ENCODE measurements at regions not wholly inside any gene's neighbourhood (a gene's known extent, or its start where the extent isn't known, plus 50 kb on each side); places are given as distances from the start of the nearest gene placed in this dataset.
A peak's percentile ranks its signal among the peaks of the same experiment; 100 is the strongest.

DNA sequence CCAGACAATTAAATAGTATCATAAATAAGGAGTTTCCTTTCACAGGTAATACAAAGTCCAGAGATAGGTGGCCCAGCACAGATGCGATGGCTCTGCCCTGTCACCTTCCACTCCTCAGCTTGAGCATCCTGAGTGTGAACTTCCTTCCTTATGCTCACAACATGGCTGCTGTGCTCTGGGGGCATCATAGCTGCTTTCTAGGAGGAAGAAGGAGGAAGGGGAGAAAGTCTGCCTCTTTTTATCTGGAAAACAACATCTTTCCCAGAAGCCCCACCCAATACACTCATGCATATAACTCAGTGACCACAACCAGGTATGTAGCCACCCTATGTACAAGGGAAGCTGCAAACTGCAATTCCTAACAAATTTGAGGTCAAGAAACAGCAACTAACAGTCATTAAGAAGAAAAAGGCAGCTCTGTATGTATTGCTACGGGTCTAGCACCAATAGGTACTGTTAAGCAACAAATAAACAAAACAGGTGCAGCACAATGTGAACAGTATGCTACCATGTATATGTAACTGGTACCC lies 201.2 kb upstream of the UBL3 start:
- Mint-ChIP-seq H3K27ac (peak overlapping the region; percentile 58; the same call in 1 of the 2 replicates), H3K36me3 (peaks cover 8% of the 10 kb centered on the region), H3K27me3 (ENCODE audit: low read depth) (peaks cover 5% of the 10 kb centered on the region; the same call in 1 of the 2 replicates), H3K9me3 (peaks cover 21% of the 10 kb centered on the region), H3K4me1 (peaks cover 30% of the 10 kb centered on the region), H3K4me3 (no peak overlapping the region; the same call in 1 of the 2 replicates)
- DNase-seq (ENCODE audit: low spot score) (no peak), ATAC-seq (peak; percentile 5; the same call in 1 of the 2 replicates)
- CTCF ChIA-PET, result interaction anchor here (0.7 to 1.5 kb wide), 9 partner anchors 27 to 280 kb away, joined by 3 to 7 read pairs (median 4); no protein-coding TSS in a partner anchor
- TF ChIP-seq NFATC4 (CRISPR knock-in tag; IDR thresholded peaks at IDR 0.05) (no peak), ATF1 (CRISPR knock-in tag; IDR thresholded peaks at IDR 0.05) (no peak), RORB (CRISPR knock-in tag; IDR thresholded peaks at IDR 0.05) (no peak), SOX15 (CRISPR knock-in tag; IDR thresholded peaks at IDR 0.05) (no peak), FOXJ3 (CRISPR knock-in tag; IDR thresholded peaks at IDR 0.05; ENCODE audit: borderline replicate concordance) (no peak), ZNF263 (CRISPR knock-in tag; IDR thresholded peaks at IDR 0.05; ENCODE audit: low read depth) (no peak)
- POLR2A ChIA-PET, result no interaction called here

DNA sequence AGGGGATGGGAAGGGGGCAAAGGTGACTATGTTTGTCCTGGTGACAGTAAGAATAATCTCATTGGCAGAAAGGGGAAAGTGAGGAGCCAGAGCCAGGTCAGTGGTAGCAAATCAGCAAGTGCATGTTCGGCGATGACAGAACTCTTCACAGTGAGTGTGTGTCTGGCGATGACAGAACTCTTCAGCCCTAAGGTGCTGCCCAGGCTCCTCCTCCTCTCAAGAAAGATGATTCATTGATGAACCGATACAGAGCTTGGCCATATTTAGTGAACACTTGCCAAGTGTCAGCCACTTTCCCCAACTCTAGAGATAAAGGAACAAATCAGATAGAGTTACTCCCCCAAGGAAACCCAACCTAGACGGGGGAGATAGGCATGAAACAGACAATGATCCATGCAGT lies 199.3 kb upstream of the UBL3 start:
- H3K36me3 Mint-ChIP-seq, result 0 out of 2 replicates have a peak, but pooled peaks cover 3% of the 10 kb centered on the region
- no peak for ATAC-seq
- H3K27me3 Mint-ChIP-seq (ENCODE audit: low read depth), result peaks cover 3% of the 10 kb centered on the region; the same call in 1 of the 2 replicates
- TF ChIP-seq, protein P1, sequence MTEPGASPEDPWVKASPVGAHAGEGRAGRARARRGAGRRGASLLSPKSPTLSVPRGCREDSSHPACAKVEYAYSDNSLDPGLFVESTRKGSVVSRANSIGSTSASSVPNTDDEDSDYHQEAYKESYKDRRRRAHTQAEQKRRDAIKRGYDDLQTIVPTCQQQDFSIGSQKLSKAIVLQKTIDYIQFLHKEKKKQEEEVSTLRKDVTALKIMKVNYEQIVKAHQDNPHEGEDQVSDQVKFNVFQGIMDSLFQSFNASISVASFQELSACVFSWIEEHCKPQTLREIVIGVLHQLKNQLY (CRISPR knock-in tag; IDR thresholded peaks at IDR 0.05), result no peak
- TF ChIP-seq RORB (CRISPR knock-in tag; IDR thresholded peaks at IDR 0.05) (no peak), JAZF1 (CRISPR knock-in tag; IDR thresholded peaks at IDR 0.05) (no peak), CBFB (CRISPR knock-in tag; IDR thresholded peaks at IDR 0.05; ENCODE audit: low read depth) (no peak), GABPB1 (CRISPR knock-in tag; IDR thresholded peaks at IDR 0.05) (no peak), ZNF671 (CRISPR knock-in tag; IDR thresholded peaks at IDR 0.05) (no peak), GRHL2 (CRISPR knock-in tag; IDR thresholded peaks at IDR 0.05; ENCODE audit: insufficient replicate concordance, severe bottlenecking) (no peak)
- TF ChIP-seq, protein P2, sequence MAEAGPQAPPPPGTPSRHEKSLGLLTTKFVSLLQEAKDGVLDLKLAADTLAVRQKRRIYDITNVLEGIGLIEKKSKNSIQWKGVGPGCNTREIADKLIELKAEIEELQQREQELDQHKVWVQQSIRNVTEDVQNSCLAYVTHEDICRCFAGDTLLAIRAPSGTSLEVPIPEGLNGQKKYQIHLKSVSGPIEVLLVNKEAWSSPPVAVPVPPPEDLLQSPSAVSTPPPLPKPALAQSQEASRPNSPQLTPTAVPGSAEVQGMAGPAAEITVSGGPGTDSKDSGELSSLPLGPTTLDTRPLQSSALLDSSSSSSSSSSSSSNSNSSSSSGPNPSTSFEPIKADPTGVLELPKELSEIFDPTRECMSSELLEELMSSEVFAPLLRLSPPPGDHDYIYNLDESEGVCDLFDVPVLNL (CRISPR knock-in tag; IDR thresholded peaks at IDR 0.05; ENCODE audit: borderline replicate concordance, low read depth), result no peak
- H3K9me3 Mint-ChIP-seq, result peaks cover 10% of the 10 kb centered on the region
- no peak overlapping the region for H3K27ac Mint-ChIP-seq
- H3K4me1 Mint-ChIP-seq, result peaks cover 32% of the 10 kb centered on the region
- POLR2A ChIA-PET, result no interaction called here
- CTCF ChIA-PET, result no interaction called here
- no peak for DNase-seq (ENCODE audit: low spot score)
- no peak overlapping the region for H3K4me3 Mint-ChIP-seq

DNA sequence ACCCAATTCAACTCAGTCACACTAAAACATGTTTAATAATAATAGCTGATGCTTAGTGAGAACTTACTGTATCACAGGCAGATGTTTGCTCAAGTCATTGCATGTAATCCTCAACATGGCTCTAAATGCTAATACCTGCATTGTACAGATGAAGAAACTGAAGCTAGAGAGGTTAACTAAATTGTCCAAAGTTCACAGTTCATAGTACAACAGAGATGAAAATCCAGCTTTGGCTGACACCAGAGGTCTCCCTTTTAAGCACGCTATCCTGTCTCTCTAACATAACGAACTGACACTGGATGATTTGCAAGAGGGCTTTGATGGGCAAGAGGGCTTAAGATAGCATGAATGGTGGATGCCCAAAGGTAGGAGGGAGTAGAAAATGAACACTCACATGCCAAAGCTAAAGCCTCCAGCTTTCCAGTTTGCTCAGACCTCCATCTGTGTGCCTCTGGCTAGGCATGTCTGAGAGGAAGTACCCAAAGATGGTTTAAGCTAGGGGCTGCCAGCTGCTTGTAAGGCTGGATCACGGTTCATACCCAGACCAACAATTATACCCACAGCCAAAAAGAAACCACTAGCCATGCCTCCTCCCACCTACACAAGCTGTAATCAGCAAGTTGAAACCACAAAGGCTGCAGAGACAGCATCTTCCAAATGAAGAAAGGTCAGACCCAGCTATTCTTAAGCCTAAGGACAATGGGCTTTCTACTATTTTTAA lies 196.9 kb upstream of the UBL3 start:
- Mint-ChIP-seq H3K27ac (no peak overlapping the region), H3K27me3 (ENCODE audit: low read depth) (peaks cover 3% of the 10 kb centered on the region; the same call in 1 of the 2 replicates), H3K9me3 (peaks cover 16% of the 10 kb centered on the region), H3K36me3 (no peaks in the 10 kb centered on the region), H3K4me3 (no peak overlapping the region), H3K4me1 (peaks cover 14% of the 10 kb centered on the region)
- ATAC-seq, result no peak
- ChIA-PET CTCF (no interaction called here), POLR2A (no interaction called here)
- no peak for DNase-seq (ENCODE audit: low spot score)
- TF ChIP-seq ESRRA (CRISPR knock-in tag; IDR thresholded peaks at IDR 0.05; ENCODE audit: borderline replicate concordance), result no peak
- TF ChIP-seq, protein P3, sequence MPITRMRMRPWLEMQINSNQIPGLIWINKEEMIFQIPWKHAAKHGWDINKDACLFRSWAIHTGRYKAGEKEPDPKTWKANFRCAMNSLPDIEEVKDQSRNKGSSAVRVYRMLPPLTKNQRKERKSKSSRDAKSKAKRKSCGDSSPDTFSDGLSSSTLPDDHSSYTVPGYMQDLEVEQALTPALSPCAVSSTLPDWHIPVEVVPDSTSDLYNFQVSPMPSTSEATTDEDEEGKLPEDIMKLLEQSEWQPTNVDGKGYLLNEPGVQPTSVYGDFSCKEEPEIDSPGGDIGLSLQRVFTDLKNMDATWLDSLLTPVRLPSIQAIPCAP (CRISPR knock-in tag; IDR thresholded peaks at IDR 0.05), result no peak
- TF ChIP-seq NR3C1 (CRISPR knock-in tag; conservative IDR thresholded peaks at IDR 0.05; ENCODE audit: low read depth), result no peak
- TF ChIP-seq TEAD4 (CRISPR knock-in tag; IDR thresholded peaks at IDR 0.05), result no peak
- TF ChIP-seq, protein P4, sequence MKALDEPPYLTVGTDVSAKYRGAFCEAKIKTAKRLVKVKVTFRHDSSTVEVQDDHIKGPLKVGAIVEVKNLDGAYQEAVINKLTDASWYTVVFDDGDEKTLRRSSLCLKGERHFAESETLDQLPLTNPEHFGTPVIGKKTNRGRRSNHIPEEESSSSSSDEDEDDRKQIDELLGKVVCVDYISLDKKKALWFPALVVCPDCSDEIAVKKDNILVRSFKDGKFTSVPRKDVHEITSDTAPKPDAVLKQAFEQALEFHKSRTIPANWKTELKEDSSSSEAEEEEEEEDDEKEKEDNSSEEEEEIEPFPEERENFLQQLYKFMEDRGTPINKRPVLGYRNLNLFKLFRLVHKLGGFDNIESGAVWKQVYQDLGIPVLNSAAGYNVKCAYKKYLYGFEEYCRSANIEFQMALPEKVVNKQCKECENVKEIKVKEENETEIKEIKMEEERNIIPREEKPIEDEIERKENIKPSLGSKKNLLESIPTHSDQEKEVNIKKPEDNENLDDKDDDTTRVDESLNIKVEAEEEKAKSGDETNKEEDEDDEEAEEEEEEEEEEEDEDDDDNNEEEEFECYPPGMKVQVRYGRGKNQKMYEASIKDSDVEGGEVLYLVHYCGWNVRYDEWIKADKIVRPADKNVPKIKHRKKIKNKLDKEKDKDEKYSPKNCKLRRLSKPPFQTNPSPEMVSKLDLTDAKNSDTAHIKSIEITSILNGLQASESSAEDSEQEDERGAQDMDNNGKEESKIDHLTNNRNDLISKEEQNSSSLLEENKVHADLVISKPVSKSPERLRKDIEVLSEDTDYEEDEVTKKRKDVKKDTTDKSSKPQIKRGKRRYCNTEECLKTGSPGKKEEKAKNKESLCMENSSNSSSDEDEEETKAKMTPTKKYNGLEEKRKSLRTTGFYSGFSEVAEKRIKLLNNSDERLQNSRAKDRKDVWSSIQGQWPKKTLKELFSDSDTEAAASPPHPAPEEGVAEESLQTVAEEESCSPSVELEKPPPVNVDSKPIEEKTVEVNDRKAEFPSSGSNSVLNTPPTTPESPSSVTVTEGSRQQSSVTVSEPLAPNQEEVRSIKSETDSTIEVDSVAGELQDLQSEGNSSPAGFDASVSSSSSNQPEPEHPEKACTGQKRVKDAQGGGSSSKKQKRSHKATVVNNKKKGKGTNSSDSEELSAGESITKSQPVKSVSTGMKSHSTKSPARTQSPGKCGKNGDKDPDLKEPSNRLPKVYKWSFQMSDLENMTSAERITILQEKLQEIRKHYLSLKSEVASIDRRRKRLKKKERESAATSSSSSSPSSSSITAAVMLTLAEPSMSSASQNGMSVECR (CRISPR knock-in tag; IDR thresholded peaks at IDR 0.05; ENCODE audit: borderline replicate concordance), result no peak
- no peak for TF ChIP-seq ZNF263 (CRISPR knock-in tag; IDR thresholded peaks at IDR 0.05; ENCODE audit: low read depth)
- TF ChIP-seq SMAD4 (CRISPR knock-in tag; IDR thresholded peaks at IDR 0.05), result no peak
- no peak for TF ChIP-seq TCF7 (CRISPR knock-in tag; IDR thresholded peaks at IDR 0.05; ENCODE audit: low read depth)
- TF ChIP-seq KAT7 (CRISPR knock-in tag; IDR thresholded peaks at IDR 0.05; ENCODE audit: borderline replicate concordance), result no peak
- TF ChIP-seq ZNF671 (CRISPR knock-in tag; IDR thresholded peaks at IDR 0.05), result no peak
